H1 (cell line): ENCODE measurements at regions not wholly inside any gene's neighbourhood (a gene's known extent, or its start where the extent isn't known, plus 50 kb on each side); places are given as distances from the start of the nearest gene placed in this dataset.

Experiments used
- E2F6 ChIP-seq: IDR thresholded peaks from 2 replicates; pipeline ENCODE4 v1.6.1; 2012; ENCODE audit warnings: inconsistent platforms

- no peak for TF ChIP-seq E2F6
- TF ChIP-seq, all 59 proteins: peak for 0
Measured at GRCh38 chr1:78291418-78291817, 199.4 kb upstream of the PTGFR start (continued).
